HepG2 (cell line): ENCODE measurements at regions not wholly inside any gene's neighbourhood (a gene's known extent, or its start where the extent isn't known, plus 50 kb on each side); places are given as distances from the start of the nearest gene placed in this dataset.
A peak's percentile ranks its signal among the peaks of the same experiment; 100 is the strongest.
"Not testable (repeated sequence)": the region's sequence is repeated elsewhere in the genome, so short reads cannot be mapped to it uniquely, and the experiment has no call there.

Experiments used
- ATAC-seq: fragments of 200-7000 bp; cut with Tn5 transposase; 3 replicates; pipeline ENCODE4 v1.9.1; 2020; ENCODE audit warnings: mild to moderate bottlenecking, moderate library complexity
- BruUV-seq: library from RNA; stranded (reverse); fragments of 400-500 nt; replicated peaks from 2 replicates; lab custom pipeline; 2021; lab: Mats Ljungman, UMichigan
- CTCF ChIA-PET: fragments of 300-600 bp; formaldehyde crosslinking; extraction: SDS; loops from one replicate; lab custom pipeline; 2021; ENCODE audit warnings: low total read pairs, inconsistent platforms, low intra/inter-chr PET ratio; lab: Yijun Ruan, JAX
- POLR2A ChIA-PET: fragments of 350-600 bp; sonication (Branson Sonifier 250); formaldehyde crosslinking; loops from one replicate; lab custom pipeline; 2020; ENCODE audit warnings: antibody characterized with exemption, inconsistent platforms; lab: Yijun Ruan, JAX
- DNase-seq: peaks from one replicate; pipeline ENCODE4 v3.0.0-alpha.2; 2015; ENCODE audit warnings: low spot score
- FAIRE-seq: peaks from 3 replicates; lab custom pipeline; 2011; peaks lifted over from hg19 to GRCh38; lab: Jason Lieb, UNC
- H2AFZ ChIP-seq: one replicate; pipeline ENCODE4 v1.6.1; 2011; ENCODE audit warnings: low read length, inconsistent platforms
- H3K27ac ChIP-seq: fragments of 300-600 bp; 3 replicates; pipeline ENCODE4 v1.8.0; 2011; ENCODE audit warnings: mixed run types, mild to moderate bottlenecking, mixed read lengths, low read length, inconsistent platforms; ENCODE audit not compliant: insufficient read depth; ENCODE audit errors: extremely low read length
- H3K27me3 ChIP-seq, 2 experiments: fragments of 200-600 bp in 1 of 2; 2 replicates in 1 of 2; 3 replicates in 1 of 2; pipeline versions ENCODE4 v1.6.0 to v1.8.0; 2011; ENCODE audit warnings: low read length in 2 of 2, mild to moderate bottlenecking in 2 of 2, moderate library complexity in 2 of 2, inconsistent platforms in 1 of 2; ENCODE audit not compliant: insufficient read depth in 2 of 2, control insufficient read depth in 1 of 2
- H3K36me3 ChIP-seq, 2 experiments: fragments of 200-600 bp in 1 of 2; replicated peaks in 1 of 2; 2 replicates in 1 of 2; 3 replicates in 1 of 2; pipeline versions ENCODE4 v1.5.1 to v1.8.0; 2011; ENCODE audit warnings: low read length in 2 of 2, inconsistent platforms in 1 of 2; ENCODE audit not compliant: insufficient read depth in 2 of 2, control insufficient read depth in 1 of 2
- H3K4me1 ChIP-seq: 2 replicates; pipeline ENCODE4 v1.5.1; 2012; ENCODE audit warnings: low read length, inconsistent platforms; ENCODE audit not compliant: insufficient read depth
- H3K4me2 ChIP-seq: 2 replicates; pipeline ENCODE4 v1.6.0; 2011; ENCODE audit warnings: low read depth, low read length, inconsistent platforms
- H3K4me3 ChIP-seq, 3 experiments: fragments of 200-600 bp in 1 of 3; sonication (generic), shearing (Covaris generic) in 1 of 3; replicated peaks in 1 of 3; 2 replicates each; pipeline ENCODE4 v1.5.1; 2011 to 2016; ENCODE audit warnings: low read length in 3 of 3, inconsistent platforms in 2 of 3, low read depth in 2 of 3, mild to moderate bottlenecking in 2 of 3, control low read depth in 1 of 3, mixed read lengths in 1 of 3; ENCODE audit not compliant: insufficient read depth in 1 of 3
- H3K79me2 ChIP-seq: one replicate; pipeline ENCODE4 v1.6.1; 2011; ENCODE audit warnings: low read length, inconsistent platforms; ENCODE audit not compliant: insufficient read depth
- H3K9ac ChIP-seq: 2 replicates; pipeline ENCODE4 v1.6.0; 2011; ENCODE audit warnings: mild to moderate bottlenecking, low read depth, low read length, inconsistent platforms; ENCODE audit not compliant: insufficient read depth
- H3K9me3 ChIP-seq: 2 replicates; pipeline ENCODE4 v1.5.1; 2012; ENCODE audit warnings: mild to moderate bottlenecking, low read length
- H4K20me1 ChIP-seq: 2 replicates; pipeline ENCODE4 v1.6.0; 2011; ENCODE audit warnings: inconsistent platforms, mild to moderate bottlenecking, low read length, moderate library complexity; ENCODE audit not compliant: insufficient read depth
- ATF7 ChIP-seq, 2 experiments: fragments of 450-650 bp in 1 of 2; sonication (generic) in 1 of 2; formaldehyde crosslinking in 1 of 2; IDR thresholded peaks; 2 replicates each; pipeline versions ENCODE4 v1.4.0 to v1.6.1; 2016 to 2020; ENCODE audit warnings: antibody characterized with exemption in 1 of 2, mild to moderate bottlenecking in 1 of 2, missing genetic modification reagents in 1 of 2
- CEBPB ChIP-seq: IDR thresholded peaks from 2 replicates; pipeline ENCODE4 v1.6.1; 2011; ENCODE audit warnings: low read depth, low read length, improper control_type of control experiment, borderline replicate concordance
- WGBS: methylation state at CpG from one replicate; pipeline ENCODE4 v1.1.6; 2017; ENCODE audit warnings: low lambda C conversion rate; 5-methylcytosine and 5-hydroxymethylcytosine counted together
- in situ Hi-C: cut with HindIII; loops from 2 replicates; pipeline ENCODE4 v1.10.0; 2017; ENCODE audit warnings: low pct_unique_long_range_greater_than_20kb; ENCODE audit not compliant: extremely low pct_ligation_motif_present
- intact Hi-C: fragments of 100-400 bp; cut with micrococcal nuclease; formaldehyde crosslinking; loops from one replicate; pipeline ENCODE4 v1.10.0; 2022; ENCODE audit not compliant: unreplicated experiment

GRCh38 chr1:125122579-125122978 lies 3937.8 kb downstream of the SRGAP2C start:
- H3K4me2 ChIP-seq; intact Hi-C loops; BruUV-seq; H3K79me2 ChIP-seq; POLR2A ChIA-PET; ATAC-seq; H2AFZ ChIP-seq; in situ Hi-C loops; H3K27ac ChIP-seq; H4K20me1 ChIP-seq; FAIRE-seq; H3K27me3 ChIP-seq; H3K4me3 ChIP-seq; H3K4me1 ChIP-seq; DNase-seq; H3K9ac ChIP-seq; H3K36me3 ChIP-seq; CTCF ChIA-PET; TF ChIP-seq ATF7 (CRISPR knock-in tag; IDR thresholded peaks at IDR 0.05): not testable (repeated sequence)
- WGBS = 15% methylated on average over 1 of the region's 1 CpG
- peaks cover 40% of the 10 kb centered on the region for H3K9me3 ChIP-seq
- peak; percentile 30; the same call in 1 of the 2 replicates for TF ChIP-seq CEBPB
- TF ChIP-seq ATF7 (IDR thresholded peaks at IDR 0.05) = peak; percentile 36
